WTC11 (cell line): ENCODE measurements at regions not wholly inside any gene's neighbourhood (a gene's known extent, or its start where the extent isn't known, plus 50 kb on each side); places are given as distances from the start of the nearest gene placed in this dataset.

ENCODE experiments used
- ATAC-seq: fragments of 200-7000 bp; cut with Tn5 transposase; 2 replicates; pipeline ENCODE4 v1.10.0; 2021; ENCODE audit warnings: mild to moderate bottlenecking, moderate library complexity
- CTCF ChIA-PET: fragments of 300-600 bp; sonication (Branson Sonifier 250); formaldehyde crosslinking; loops from one replicate; lab custom pipeline; 2021; ENCODE audit warnings: antibody characterized with exemption; lab: Charles Lee
- POLR2A ChIA-PET: fragments of 350-600 bp; sonication (Branson Sonifier 250); formaldehyde crosslinking; loops from one replicate; lab custom pipeline; 2021; ENCODE audit warnings: antibody characterized with exemption; lab: Charles Lee
- DNase-seq: peaks from one replicate; pipeline ENCODE4 v3.0.0; 2021; ENCODE audit warnings: low spot score
- H3K27ac Mint-ChIP-seq: 2 replicates; pipeline ENCODE4 v1.8.0; 2021; ENCODE audit warnings: mixed read lengths
- H3K27me3 Mint-ChIP-seq: 2 replicates; pipeline ENCODE4 v1.8.0; 2021; ENCODE audit warnings: low read depth, mild to moderate bottlenecking, moderate library complexity, mixed read lengths
- H3K36me3 Mint-ChIP-seq: 2 replicates; pipeline ENCODE4 v1.8.0; 2021; ENCODE audit warnings: mixed read lengths
- H3K4me1 Mint-ChIP-seq: 2 replicates; pipeline ENCODE4 v1.8.0; 2022; ENCODE audit warnings: mixed read lengths
- H3K4me3 Mint-ChIP-seq: 2 replicates; pipeline ENCODE4 v1.8.0; 2021; ENCODE audit warnings: mild to moderate bottlenecking, moderate library complexity, mixed read lengths
- H3K9me3 Mint-ChIP-seq: 2 replicates; pipeline ENCODE4 v1.8.0; 2021; ENCODE audit warnings: mixed read lengths
- CREB1 ChIP-seq: sonication (generic); formaldehyde crosslinking; IDR thresholded peaks from 2 replicates; pipeline ENCODE4 v1.8.0; 2023; ENCODE audit warnings: mild to moderate bottlenecking, missing genetic modification reagents
- ELF4 ChIP-seq: sonication (generic); formaldehyde crosslinking; IDR thresholded peaks from 2 replicates; pipeline ENCODE4 v1.8.1; 2022; ENCODE audit warnings: low read depth, mild to moderate bottlenecking, moderate library complexity, missing genetic modification reagents
- IRF2 ChIP-seq: sonication (generic); formaldehyde crosslinking; IDR thresholded peaks from 2 replicates; pipeline ENCODE4 v1.8.0; 2022; ENCODE audit warnings: low read depth, missing genetic modification reagents, borderline replicate concordance
- JAZF1 ChIP-seq: fragments of 250-450 bp; sonication (Bioruptor Pico); IDR thresholded peaks from 2 replicates; pipeline ENCODE4 v1.9.0; 2021; ENCODE audit warnings: moderate library complexity, mild to moderate bottlenecking, inconsistent platforms
- JUN ChIP-seq: sonication (generic); formaldehyde crosslinking; IDR thresholded peaks from 2 replicates; pipeline ENCODE4 v1.8.0; 2023; ENCODE audit warnings: mild to moderate bottlenecking, missing genetic modification reagents
- KAT7 ChIP-seq: sonication (generic); formaldehyde crosslinking; IDR thresholded peaks from 2 replicates; pipeline ENCODE4 v1.8.1; 2023; ENCODE audit warnings: missing genetic modification reagents, mild to moderate bottlenecking, borderline replicate concordance
- MYBL2 ChIP-seq: sonication (generic); formaldehyde crosslinking; IDR thresholded peaks from 2 replicates; pipeline ENCODE4 v1.8.1; 2023; ENCODE audit warnings: mild to moderate bottlenecking, moderate library complexity, missing genetic modification reagents
- NR2C2 ChIP-seq: sonication (generic); formaldehyde crosslinking; IDR thresholded peaks from 2 replicates; pipeline ENCODE4 v1.8.0; 2022; ENCODE audit warnings: mild to moderate bottlenecking, missing genetic modification reagents
- PRRX2 ChIP-seq: fragments of 250-450 bp; sonication (Bioruptor Pico); IDR thresholded peaks from 2 replicates; pipeline ENCODE4 v1.8.0; 2021; ENCODE audit warnings: mild to moderate bottlenecking
- RORB ChIP-seq: fragments of 250-450 bp; sonication (Bioruptor Pico); IDR thresholded peaks from 2 replicates; pipeline ENCODE4 v1.9.0; 2021; ENCODE audit warnings: mild to moderate bottlenecking
- TEAD1 ChIP-seq: sonication (generic); formaldehyde crosslinking; IDR thresholded peaks from 2 replicates; pipeline ENCODE4 v1.8.0; 2022; ENCODE audit warnings: mild to moderate bottlenecking, missing genetic modification reagents
- ZBTB21 ChIP-seq: sonication (generic); formaldehyde crosslinking; IDR thresholded peaks from 2 replicates; pipeline ENCODE4 v1.8.1; 2023; ENCODE audit warnings: mild to moderate bottlenecking, missing genetic modification reagents, borderline replicate concordance
- ZNF121 ChIP-seq: sonication (generic); formaldehyde crosslinking; IDR thresholded peaks from 2 replicates; pipeline ENCODE4 v1.8.0; 2023; ENCODE audit warnings: missing genetic modification reagents
- ZNF317 ChIP-seq: sonication (generic); formaldehyde crosslinking; IDR thresholded peaks from 2 replicates; pipeline ENCODE4 v1.8.1; 2023; ENCODE audit warnings: low read depth, mild to moderate bottlenecking, moderate library complexity, missing genetic modification reagents, borderline replicate concordance
- TF ChIP-seq, protein P1 (sequence below): sonication (generic); formaldehyde crosslinking; conservative IDR thresholded peaks from 2 replicates; pipeline ENCODE4 v1.8.1; 2023; ENCODE audit warnings: mild to moderate bottlenecking, low read depth, missing genetic modification reagents, moderate library complexity
- TF ChIP-seq, protein P2 (sequence below): sonication (generic); formaldehyde crosslinking; IDR thresholded peaks from 2 replicates; pipeline ENCODE4 v1.8.1; 2022; ENCODE audit warnings: mild to moderate bottlenecking, missing genetic modification reagents, moderate library complexity, borderline replicate concordance
- TF ChIP-seq, protein P3 (sequence below): fragments of 250-450 bp; sonication (Bioruptor Pico); IDR thresholded peaks from 2 replicates; pipeline ENCODE4 v1.9.0; 2021; ENCODE audit warnings: moderate library complexity, mild to moderate bottlenecking, inconsistent platforms, borderline replicate concordance
- TF ChIP-seq, protein P4 (sequence below): sonication (generic); formaldehyde crosslinking; conservative IDR thresholded peaks from 2 replicates; pipeline ENCODE4 v1.8.1; 2022; ENCODE audit warnings: mild to moderate bottlenecking, missing genetic modification reagents
- TF ChIP-seq, protein P5 (sequence below): sonication (generic); formaldehyde crosslinking; IDR thresholded peaks from 2 replicates; pipeline ENCODE4 v1.8.1; 2023; ENCODE audit warnings: mild to moderate bottlenecking, missing genetic modification reagents
- TF ChIP-seq, protein P6 (sequence below): fragments of 250-450 bp; sonication (Bioruptor Pico); conservative IDR thresholded peaks from 2 replicates; pipeline ENCODE4 v1.9.0; 2021; ENCODE audit warnings: mild to moderate bottlenecking
- TF ChIP-seq, protein P7 (sequence below): sonication (generic); formaldehyde crosslinking; IDR thresholded peaks from 2 replicates; pipeline ENCODE4 v1.8.1; 2022; ENCODE audit warnings: low read depth, missing genetic modification reagents, borderline replicate concordance
- TF ChIP-seq, protein P8 (sequence below): sonication (generic); formaldehyde crosslinking; IDR thresholded peaks from 2 replicates; pipeline ENCODE4 v1.8.1; 2023; ENCODE audit warnings: mild to moderate bottlenecking, missing genetic modification reagents

DNA sequence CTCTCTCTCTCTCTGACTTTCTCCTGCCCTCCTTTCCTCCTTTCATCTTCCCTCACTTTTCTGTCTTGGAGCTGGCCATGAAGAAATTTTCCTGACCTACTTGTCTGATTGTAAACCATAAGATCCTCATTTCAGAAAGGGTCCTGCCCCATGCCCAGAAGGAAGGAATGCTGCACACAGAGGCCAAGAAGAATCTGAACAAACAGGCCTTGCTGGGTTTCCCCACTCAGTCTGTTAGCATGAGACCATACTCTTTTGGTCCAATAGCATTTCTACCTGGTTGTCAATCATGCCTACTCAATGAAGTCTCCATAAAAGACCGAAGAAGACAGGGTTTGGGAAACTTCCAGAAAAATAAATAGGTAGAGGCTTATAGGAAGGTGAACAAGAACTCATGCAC lies 128.7 kb downstream of the MAB21L3 start:
- Mint-ChIP-seq H3K9me3 (peaks cover 5% of the 10 kb centered on the region; the same call in 1 of the 2 replicates), H3K4me1 (no peaks in the 10 kb centered on the region), H3K36me3 (no peaks in the 10 kb centered on the region), H3K4me3 (no peak overlapping the region), H3K27me3 (no peaks in the 10 kb centered on the region), H3K27ac (no peak overlapping the region)
- ChIA-PET CTCF (no interaction called here), POLR2A (no interaction called here)
- ATAC-seq (no peak), DNase-seq (no peak)
- TF ChIP-seq, protein P1, sequence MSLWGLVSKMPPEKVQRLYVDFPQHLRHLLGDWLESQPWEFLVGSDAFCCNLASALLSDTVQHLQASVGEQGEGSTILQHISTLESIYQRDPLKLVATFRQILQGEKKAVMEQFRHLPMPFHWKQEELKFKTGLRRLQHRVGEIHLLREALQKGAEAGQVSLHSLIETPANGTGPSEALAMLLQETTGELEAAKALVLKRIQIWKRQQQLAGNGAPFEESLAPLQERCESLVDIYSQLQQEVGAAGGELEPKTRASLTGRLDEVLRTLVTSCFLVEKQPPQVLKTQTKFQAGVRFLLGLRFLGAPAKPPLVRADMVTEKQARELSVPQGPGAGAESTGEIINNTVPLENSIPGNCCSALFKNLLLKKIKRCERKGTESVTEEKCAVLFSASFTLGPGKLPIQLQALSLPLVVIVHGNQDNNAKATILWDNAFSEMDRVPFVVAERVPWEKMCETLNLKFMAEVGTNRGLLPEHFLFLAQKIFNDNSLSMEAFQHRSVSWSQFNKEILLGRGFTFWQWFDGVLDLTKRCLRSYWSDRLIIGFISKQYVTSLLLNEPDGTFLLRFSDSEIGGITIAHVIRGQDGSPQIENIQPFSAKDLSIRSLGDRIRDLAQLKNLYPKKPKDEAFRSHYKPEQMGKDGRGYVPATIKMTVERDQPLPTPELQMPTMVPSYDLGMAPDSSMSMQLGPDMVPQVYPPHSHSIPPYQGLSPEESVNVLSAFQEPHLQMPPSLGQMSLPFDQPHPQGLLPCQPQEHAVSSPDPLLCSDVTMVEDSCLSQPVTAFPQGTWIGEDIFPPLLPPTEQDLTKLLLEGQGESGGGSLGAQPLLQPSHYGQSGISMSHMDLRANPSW: no peak
- no peak for TF ChIP-seq ELF4 (CRISPR knock-in tag)

DNA sequence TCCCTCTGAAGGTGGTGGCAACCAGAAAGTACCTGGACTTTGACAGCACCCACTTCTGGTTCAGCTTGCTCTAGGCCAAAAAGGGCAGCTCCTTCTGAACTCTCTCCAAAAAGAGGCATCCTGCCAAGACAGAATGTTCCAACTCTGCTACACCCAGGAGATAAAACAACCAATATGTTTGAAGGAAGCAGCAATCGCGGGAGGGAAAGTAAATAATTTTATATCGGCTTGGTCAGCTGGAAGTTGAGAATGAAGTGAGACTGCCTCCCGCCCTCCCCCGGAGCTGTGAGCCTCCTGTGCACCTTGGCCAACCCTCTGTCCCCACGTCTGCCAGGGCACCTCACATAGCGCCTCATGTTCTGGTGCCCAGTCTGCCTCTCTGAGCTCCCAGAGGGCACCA lies 130.3 kb upstream of the ATP1A1 start:
- no peak for ATAC-seq
- POLR2A ChIA-PET: no interaction called here

More for the DNA sequence above, 130.3 kb upstream of the ATP1A1 start:
- H3K4me1 Mint-ChIP-seq: no peaks in the 10 kb centered on the region
- no peaks in the 10 kb centered on the region for H3K27me3 Mint-ChIP-seq
- H3K27ac Mint-ChIP-seq: no peak overlapping the region
- H3K4me3 Mint-ChIP-seq: no peak overlapping the region
- TF ChIP-seq ZNF121 (CRISPR knock-in tag) (no peak), JAZF1 (CRISPR knock-in tag) (no peak), MYBL2 (CRISPR knock-in tag) (no peak), KAT7 (CRISPR knock-in tag) (no peak), RORB (no peak), JUN (CRISPR knock-in tag) (no peak), ZNF317 (CRISPR knock-in tag) (no peak), PRRX2 (no peak), CREB1 (no peak), ZBTB21 (no peak), TEAD1 (no peak), IRF2 (CRISPR knock-in tag) (no peak), NR2C2 (CRISPR knock-in tag) (no peak)
- TF ChIP-seq, protein P2, sequence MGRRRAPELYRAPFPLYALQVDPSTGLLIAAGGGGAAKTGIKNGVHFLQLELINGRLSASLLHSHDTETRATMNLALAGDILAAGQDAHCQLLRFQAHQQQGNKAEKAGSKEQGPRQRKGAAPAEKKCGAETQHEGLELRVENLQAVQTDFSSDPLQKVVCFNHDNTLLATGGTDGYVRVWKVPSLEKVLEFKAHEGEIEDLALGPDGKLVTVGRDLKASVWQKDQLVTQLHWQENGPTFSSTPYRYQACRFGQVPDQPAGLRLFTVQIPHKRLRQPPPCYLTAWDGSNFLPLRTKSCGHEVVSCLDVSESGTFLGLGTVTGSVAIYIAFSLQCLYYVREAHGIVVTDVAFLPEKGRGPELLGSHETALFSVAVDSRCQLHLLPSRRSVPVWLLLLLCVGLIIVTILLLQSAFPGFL: no peak
- TF ChIP-seq, protein P3, sequence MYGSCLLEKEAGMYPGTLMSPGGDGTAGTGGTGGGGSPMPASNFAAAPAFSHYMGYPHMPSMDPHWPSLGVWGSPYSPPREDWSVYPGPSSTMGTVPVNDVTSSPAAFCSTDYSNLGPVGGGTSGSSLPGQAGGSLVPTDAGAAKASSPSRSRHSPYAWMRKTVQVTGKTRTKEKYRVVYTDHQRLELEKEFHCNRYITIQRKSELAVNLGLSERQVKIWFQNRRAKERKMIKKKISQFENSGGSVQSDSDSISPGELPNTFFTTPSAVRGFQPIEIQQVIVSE (CRISPR knock-in tag): no peak
- TF ChIP-seq, protein P4, sequence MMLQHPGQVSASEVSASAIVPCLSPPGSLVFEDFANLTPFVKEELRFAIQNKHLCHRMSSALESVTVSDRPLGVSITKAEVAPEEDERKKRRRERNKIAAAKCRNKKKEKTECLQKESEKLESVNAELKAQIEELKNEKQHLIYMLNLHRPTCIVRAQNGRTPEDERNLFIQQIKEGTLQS (CRISPR knock-in tag): no peak
- TF ChIP-seq, protein P5, sequence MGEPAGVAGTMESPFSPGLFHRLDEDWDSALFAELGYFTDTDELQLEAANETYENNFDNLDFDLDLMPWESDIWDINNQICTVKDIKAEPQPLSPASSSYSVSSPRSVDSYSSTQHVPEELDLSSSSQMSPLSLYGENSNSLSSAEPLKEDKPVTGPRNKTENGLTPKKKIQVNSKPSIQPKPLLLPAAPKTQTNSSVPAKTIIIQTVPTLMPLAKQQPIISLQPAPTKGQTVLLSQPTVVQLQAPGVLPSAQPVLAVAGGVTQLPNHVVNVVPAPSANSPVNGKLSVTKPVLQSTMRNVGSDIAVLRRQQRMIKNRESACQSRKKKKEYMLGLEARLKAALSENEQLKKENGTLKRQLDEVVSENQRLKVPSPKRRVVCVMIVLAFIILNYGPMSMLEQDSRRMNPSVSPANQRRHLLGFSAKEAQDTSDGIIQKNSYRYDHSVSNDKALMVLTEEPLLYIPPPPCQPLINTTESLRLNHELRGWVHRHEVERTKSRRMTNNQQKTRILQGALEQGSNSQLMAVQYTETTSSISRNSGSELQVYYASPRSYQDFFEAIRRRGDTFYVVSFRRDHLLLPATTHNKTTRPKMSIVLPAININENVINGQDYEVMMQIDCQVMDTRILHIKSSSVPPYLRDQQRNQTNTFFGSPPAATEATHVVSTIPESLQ (CRISPR knock-in tag): no peak
- TF ChIP-seq, protein P6, sequence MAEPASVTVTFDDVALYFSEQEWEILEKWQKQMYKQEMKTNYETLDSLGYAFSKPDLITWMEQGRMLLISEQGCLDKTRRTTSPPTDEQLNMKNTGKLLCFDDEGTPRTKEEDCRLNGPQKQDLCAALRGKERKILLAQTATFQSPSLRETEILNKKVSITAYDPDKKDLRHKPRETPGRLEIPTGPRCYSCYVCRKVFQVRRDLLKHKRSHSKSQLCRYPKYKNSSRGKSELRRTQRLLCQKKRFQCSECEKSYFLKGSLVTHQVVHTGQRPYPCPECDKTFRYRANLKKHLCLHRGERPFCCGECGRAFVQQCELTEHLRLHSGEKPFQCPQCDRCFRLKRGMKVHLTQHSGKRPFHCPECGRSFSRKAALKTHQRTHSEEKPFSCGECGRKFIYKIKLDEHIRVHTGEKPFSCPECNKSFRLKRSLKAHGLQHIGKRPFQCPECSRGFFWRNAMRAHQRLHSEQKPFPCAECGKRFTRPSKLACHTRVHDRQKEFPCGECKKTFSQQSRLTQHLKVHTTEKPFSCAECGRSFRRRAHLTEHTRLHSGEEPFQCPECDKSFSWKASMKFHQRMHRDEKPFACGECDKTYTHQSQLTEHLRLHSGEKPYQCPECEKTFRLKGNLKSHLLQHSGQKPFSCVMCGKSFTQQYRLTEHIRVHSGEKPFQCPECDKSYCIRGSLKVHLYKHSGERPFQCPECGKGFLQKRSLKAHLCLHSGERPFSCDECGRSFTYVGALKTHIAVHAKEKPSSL (CRISPR knock-in tag): no peak
- TF ChIP-seq, protein P7, sequence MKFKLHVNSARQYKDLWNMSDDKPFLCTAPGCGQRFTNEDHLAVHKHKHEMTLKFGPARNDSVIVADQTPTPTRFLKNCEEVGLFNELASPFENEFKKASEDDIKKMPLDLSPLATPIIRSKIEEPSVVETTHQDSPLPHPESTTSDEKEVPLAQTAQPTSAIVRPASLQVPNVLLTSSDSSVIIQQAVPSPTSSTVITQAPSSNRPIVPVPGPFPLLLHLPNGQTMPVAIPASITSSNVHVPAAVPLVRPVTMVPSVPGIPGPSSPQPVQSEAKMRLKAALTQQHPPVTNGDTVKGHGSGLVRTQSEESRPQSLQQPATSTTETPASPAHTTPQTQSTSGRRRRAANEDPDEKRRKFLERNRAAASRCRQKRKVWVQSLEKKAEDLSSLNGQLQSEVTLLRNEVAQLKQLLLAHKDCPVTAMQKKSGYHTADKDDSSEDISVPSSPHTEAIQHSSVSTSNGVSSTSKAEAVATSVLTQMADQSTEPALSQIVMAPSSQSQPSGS: no peak
- TF ChIP-seq, protein P8, sequence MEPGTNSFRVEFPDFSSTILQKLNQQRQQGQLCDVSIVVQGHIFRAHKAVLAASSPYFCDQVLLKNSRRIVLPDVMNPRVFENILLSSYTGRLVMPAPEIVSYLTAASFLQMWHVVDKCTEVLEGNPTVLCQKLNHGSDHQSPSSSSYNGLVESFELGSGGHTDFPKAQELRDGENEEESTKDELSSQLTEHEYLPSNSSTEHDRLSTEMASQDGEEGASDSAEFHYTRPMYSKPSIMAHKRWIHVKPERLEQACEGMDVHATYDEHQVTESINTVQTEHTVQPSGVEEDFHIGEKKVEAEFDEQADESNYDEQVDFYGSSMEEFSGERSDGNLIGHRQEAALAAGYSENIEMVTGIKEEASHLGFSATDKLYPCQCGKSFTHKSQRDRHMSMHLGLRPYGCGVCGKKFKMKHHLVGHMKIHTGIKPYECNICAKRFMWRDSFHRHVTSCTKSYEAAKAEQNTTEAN: no peak
- H3K36me3 Mint-ChIP-seq: no peaks in the 10 kb centered on the region
- CTCF ChIA-PET: no interaction called here
- H3K9me3 Mint-ChIP-seq: no peaks in the 10 kb centered on the region
- DNase-seq: no peak
